ENCODE measurements at regions not wholly inside any gene's neighbourhood (a gene's known extent, or its start where the extent isn't known, plus 50 kb on each side); places are given as distances from the start of the nearest gene placed in this dataset.

DNA sequence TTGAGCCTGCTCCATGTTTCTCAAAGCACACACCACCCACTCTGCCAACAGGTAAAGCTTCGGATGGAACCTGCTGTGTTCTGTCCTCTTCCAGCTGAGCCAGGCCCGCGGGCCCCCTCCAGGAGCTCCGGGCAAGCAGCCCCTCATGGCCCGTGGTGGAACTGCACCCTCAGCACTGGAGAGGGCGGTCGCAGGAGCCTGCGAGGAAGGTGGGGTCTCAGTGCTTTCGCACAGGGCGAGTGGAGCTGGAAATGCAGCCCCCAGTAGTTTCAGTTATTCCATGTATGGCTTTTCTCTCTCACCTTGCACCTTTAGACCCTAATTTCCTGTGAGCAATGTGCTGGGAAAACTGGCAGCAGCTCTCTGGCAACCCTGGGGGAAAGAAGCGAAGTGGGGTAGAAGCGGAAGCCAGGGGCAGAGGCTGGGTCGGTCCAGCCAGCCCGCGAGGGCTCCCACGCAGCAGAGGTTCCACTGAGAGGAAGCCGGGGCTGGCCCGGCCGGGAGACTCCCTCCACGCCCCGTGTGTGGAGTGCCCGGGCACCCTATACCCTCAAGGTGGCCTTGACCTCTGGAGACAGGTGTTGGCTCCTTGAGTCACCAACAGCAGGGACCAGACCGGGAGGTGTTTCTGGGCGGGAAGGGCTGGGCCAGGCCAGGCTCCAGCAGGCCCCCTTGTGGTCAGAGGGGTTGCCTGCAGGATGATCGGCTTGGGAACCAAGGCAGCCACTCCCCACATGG is 119.9 kb upstream of the TMEM45B start:
- TF ChIP-seq SUZ12 (IDR thresholded peaks at IDR 0.05; ENCODE audit: unreplicated experiment), result no peak
- TF ChIP-seq SPI1 (IDR thresholded peaks at IDR 0.05; ENCODE audit: borderline replicate concordance, insufficient read depth, low read depth, low read length), result no peak
- TF ChIP-seq, protein P1, sequence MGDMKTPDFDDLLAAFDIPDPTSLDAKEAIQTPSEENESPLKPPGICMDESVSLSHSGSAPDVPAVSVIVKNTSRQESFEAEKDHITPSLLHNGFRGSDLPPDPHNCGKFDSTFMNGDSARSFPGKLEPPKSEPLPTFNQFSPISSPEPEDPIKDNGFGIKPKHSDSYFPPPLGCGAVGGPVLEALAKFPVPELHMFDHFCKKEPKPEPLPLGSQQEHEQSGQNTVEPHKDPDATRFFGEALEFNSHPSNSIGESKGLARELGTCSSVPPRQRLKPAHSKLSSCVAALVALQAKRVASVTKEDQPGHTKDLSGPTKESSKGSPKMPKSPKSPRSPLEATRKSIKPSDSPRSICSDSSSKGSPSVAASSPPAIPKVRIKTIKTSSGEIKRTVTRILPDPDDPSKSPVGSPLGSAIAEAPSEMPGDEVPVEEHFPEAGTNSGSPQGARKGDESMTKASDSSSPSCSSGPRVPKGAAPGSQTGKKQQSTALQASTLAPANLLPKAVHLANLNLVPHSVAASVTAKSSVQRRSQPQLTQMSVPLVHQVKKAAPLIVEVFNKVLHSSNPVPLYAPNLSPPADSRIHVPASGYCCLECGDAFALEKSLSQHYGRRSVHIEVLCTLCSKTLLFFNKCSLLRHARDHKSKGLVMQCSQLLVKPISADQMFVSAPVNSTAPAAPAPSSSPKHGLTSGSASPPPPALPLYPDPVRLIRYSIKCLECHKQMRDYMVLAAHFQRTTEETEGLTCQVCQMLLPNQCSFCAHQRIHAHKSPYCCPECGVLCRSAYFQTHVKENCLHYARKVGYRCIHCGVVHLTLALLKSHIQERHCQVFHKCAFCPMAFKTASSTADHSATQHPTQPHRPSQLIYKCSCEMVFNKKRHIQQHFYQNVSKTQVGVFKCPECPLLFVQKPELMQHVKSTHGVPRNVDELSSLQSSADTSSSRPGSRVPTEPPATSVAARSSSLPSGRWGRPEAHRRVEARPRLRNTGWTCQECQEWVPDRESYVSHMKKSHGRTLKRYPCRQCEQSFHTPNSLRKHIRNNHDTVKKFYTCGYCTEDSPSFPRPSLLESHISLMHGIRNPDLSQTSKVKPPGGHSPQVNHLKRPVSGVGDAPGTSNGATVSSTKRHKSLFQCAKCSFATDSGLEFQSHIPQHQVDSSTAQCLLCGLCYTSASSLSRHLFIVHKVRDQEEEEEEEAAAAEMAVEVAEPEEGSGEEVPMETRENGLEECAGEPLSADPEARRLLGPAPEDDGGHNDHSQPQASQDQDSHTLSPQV (IDR thresholded peaks at IDR 0.05), result no peak
